ENCODE measurements at regions not wholly inside any gene's neighbourhood (a gene's known extent, or its start where the extent isn't known, plus 50 kb on each side); places are given as distances from the start of the nearest gene placed in this dataset.
A peak's percentile ranks its signal among the peaks of the same experiment; 100 is the strongest.

GRCh38 chr4:58732973-58733372, 1622.8 kb upstream of the IGFBP7 start:
- H3F3A ChIP-seq (ENCODE audit: insufficient read depth, low read length) = no peaks in the 10 kb centered on the region
- no peaks in the 10 kb centered on the region for H3K36me3 ChIP-seq (ENCODE audit: insufficient read depth, low read length)
- no peaks in the 10 kb centered on the region for H3K9me3 ChIP-seq (ENCODE audit: low read length)
- no peak overlapping the region for H2AFZ ChIP-seq (ENCODE audit: low read length)
- H3K9ac ChIP-seq (ENCODE audit: low read length) = no peak overlapping the region
- no peaks in the 10 kb centered on the region for H3K79me2 ChIP-seq (ENCODE audit: insufficient read depth, low read length)
- no peaks in the 10 kb centered on the region for H3K9me2 ChIP-seq (ENCODE audit: low read depth, low read length)
- no peaks in the 10 kb centered on the region for H3K27me3 ChIP-seq (ENCODE audit: insufficient read depth, low read length)
- no peaks in the 10 kb centered on the region for H4K20me1 ChIP-seq (ENCODE audit: insufficient read depth, low read length)
- no peak overlapping the region for H3K4me3 ChIP-seq (ENCODE audit: low read depth, low read length, poor library complexity, severe bottlenecking)
- no peak overlapping the region for H3K27ac ChIP-seq (ENCODE audit: low read depth, low read length, poor library complexity, severe bottlenecking)
- H3K4me1 ChIP-seq (ENCODE audit: insufficient read depth, low read length, severe bottlenecking) = no peaks in the 10 kb centered on the region
- no peak overlapping the region for H3K4me2 ChIP-seq (ENCODE audit: low read length)
- peak; percentile 24; the same call in 1 of the 2 replicates for TF ChIP-seq CTCF (IDR thresholded peaks at IDR 0.05; ENCODE audit: low read length)
- TF ChIP-seq EZH2 (IDR thresholded peaks at IDR 0.05; ENCODE audit: borderline replicate concordance, low read length) = no peak

- no peak overlapping the region for H3K27ac ChIP-seq (ENCODE audit: low read depth, low read length, poor library complexity, severe bottlenecking)
- no peaks in the 10 kb centered on the region for H3K9me2 ChIP-seq (ENCODE audit: low read depth, low read length)
- no peaks in the 10 kb centered on the region for H4K20me1 ChIP-seq (ENCODE audit: insufficient read depth, low read length)
- H2AFZ ChIP-seq (ENCODE audit: low read length) = no peak overlapping the region
- H3K9ac ChIP-seq (ENCODE audit: low read length) = no peak overlapping the region
- H3K27me3 ChIP-seq (ENCODE audit: insufficient read depth, low read length) = no peaks in the 10 kb centered on the region
- H3K4me1 ChIP-seq (ENCODE audit: insufficient read depth, low read length, severe bottlenecking) = no peaks in the 10 kb centered on the region
- no peak overlapping the region for H3K4me3 ChIP-seq (ENCODE audit: low read depth, low read length, poor library complexity, severe bottlenecking)
- TF ChIP-seq CTCF (IDR thresholded peaks at IDR 0.05; ENCODE audit: low read length) (no peak), EZH2 (IDR thresholded peaks at IDR 0.05; ENCODE audit: borderline replicate concordance, low read length) (no peak)
- H3F3A ChIP-seq (ENCODE audit: insufficient read depth, low read length) = no peaks in the 10 kb centered on the region
- H3K9me3 ChIP-seq (ENCODE audit: low read length) = no peaks in the 10 kb centered on the region
- no peaks in the 10 kb centered on the region; the same call in 1 of the 2 replicates for H3K79me2 ChIP-seq (ENCODE audit: insufficient read depth, low read length)
- H3K4me2 ChIP-seq (ENCODE audit: low read length) = no peak overlapping the region
- no peaks in the 10 kb centered on the region for H3K36me3 ChIP-seq (ENCODE audit: insufficient read depth, low read length)
These were observed 1613.8 kb upstream of the IGFBP7 start for GRCh38 chr4:58723954-58724353.

- no peak overlapping the region for H3K4me3 ChIP-seq (ENCODE audit: low read depth, low read length, poor library complexity, severe bottlenecking)
- H3K79me2 ChIP-seq (ENCODE audit: insufficient read depth, low read length) = no peaks in the 10 kb centered on the region
- TF ChIP-seq EZH2 (IDR thresholded peaks at IDR 0.05; ENCODE audit: borderline replicate concordance, low read length) = no peak
- no peak for TF ChIP-seq CTCF (IDR thresholded peaks at IDR 0.05; ENCODE audit: low read length)
- no peak overlapping the region for H3K27ac ChIP-seq (ENCODE audit: low read depth, low read length, poor library complexity, severe bottlenecking)
- no peak overlapping the region for H3K9ac ChIP-seq (ENCODE audit: low read length)
- no peak overlapping the region for H3K4me2 ChIP-seq (ENCODE audit: low read length)
- no peaks in the 10 kb centered on the region for H3K9me2 ChIP-seq (ENCODE audit: low read depth, low read length)
- H2AFZ ChIP-seq (ENCODE audit: low read length) = no peak overlapping the region
- no peaks in the 10 kb centered on the region for H3K27me3 ChIP-seq (ENCODE audit: insufficient read depth, low read length)
- no peaks in the 10 kb centered on the region for H3K9me3 ChIP-seq (ENCODE audit: low read length)
- no peaks in the 10 kb centered on the region for H3F3A ChIP-seq (ENCODE audit: insufficient read depth, low read length)
- no peaks in the 10 kb centered on the region for H3K4me1 ChIP-seq (ENCODE audit: insufficient read depth, low read length, severe bottlenecking)
- no peaks in the 10 kb centered on the region for H3K36me3 ChIP-seq (ENCODE audit: insufficient read depth, low read length)
- no peaks in the 10 kb centered on the region for H4K20me1 ChIP-seq (ENCODE audit: insufficient read depth, low read length)
These were observed 1600.9 kb upstream of the IGFBP7 start for GRCh38 chr4:58711039-58711438.

All from OCI-LY1 (cell line).